Spleen (tissue), 7 donors: ENCODE measurements at regions not wholly inside any gene's neighbourhood (a gene's known extent, or its start where the extent isn't known, plus 50 kb on each side); places are given as distances from the start of the nearest gene placed in this dataset.
"Not testable (repeated sequence)": the region's sequence is repeated elsewhere in the genome, so short reads cannot be mapped to it uniquely, and the experiment has no call there.

Source experiments
- CTCF ChIP-seq, 11 experiments: fragments of 200-600 bp in 7 of 11; fragments of 450-650 bp in 4 of 11; sonication (generic) in 4 of 11; IDR thresholded peaks in 8 of 11; conservative IDR thresholded peaks in 3 of 11; 1 replicate in 7 of 11; 2 replicates in 4 of 11; pipeline versions ENCODE4 v1.4.0 to v1.8.0; 2016 to 2021; ENCODE audit warnings: antibody characterized with exemption in 11 of 11, inconsistent platforms in 4 of 11, mild to moderate bottlenecking in 1 of 11
- POLR2A ChIP-seq, 3 donors: fragments of 450-650 bp; IDR thresholded peaks; one replicate each; pipeline ENCODE4 v1.5.1; 2017; ENCODE audit warnings: antibody characterized with exemption in 3 of 3, mild to moderate bottlenecking in 1 of 3
- POLR2AphosphoS5 ChIP-seq, 3 donors: sonication (generic); formaldehyde crosslinking; IDR thresholded peaks; one replicate each; pipeline ENCODE4 v1.5.1; 2017; ENCODE audit warnings: antibody characterized with exemption in 3 of 3
- donor health status: DM: no; HTN: no; CAD: no; lungs with moderate emphysema.
- donor health status: DM: no; HTN: no; CAD: no.
- donor health status: DM: no; HTN: no; CAD: no.

- not testable (repeated sequence) for TF ChIP-seq POLR2AphosphoS5 (IDR thresholded peaks at IDR 0.05); CTCF (IDR thresholded peaks at IDR 0.05 in 8 of 11, conservative IDR thresholded peaks at IDR 0.05 in 3 of 11); POLR2A (IDR thresholded peaks at IDR 0.05)
These were observed 186.0 kb downstream of the SMARCA1 start for GRCh38 chrX:129337264-129337663.
